ENCODE measurements at regions not wholly inside any gene's neighbourhood (a gene's known extent, or its start where the extent isn't known, plus 50 kb on each side); places are given as distances from the start of the nearest gene placed in this dataset.

GRCh38 chr1:10900251-10900651, 103.8 kb upstream of the CASZ1 start:
- Histone ChIP-seq H3K27ac (ENCODE audit: low read depth in 1 of 2, low read length in 2 of 2) (no peak overlapping the region), H3K4me3 (replicated peaks in 1 of 3; ENCODE audit: low read depth in 2 of 3, low read length in 3 of 3) (no peak overlapping the region), H4K20me1 (ENCODE audit: insufficient read depth, low read length) (no peaks in the 10 kb centered on the region), H3K9me3 (replicated peaks in 1 of 2; ENCODE audit: control insufficient read depth in 1 of 2, insufficient read depth in 1 of 2, low read length in 2 of 2) (no peaks in the 10 kb centered on the region), H3K9ac (ENCODE audit: insufficient read depth, low read length, poor library complexity, severe bottlenecking) (no peak overlapping the region), H3K4me2 (replicated peaks; ENCODE audit: extremely low read depth, low read length, poor library complexity, severe bottlenecking) (no peak overlapping the region), H2AFZ (ENCODE audit: insufficient read depth, low read depth, low read length, poor library complexity, severe bottlenecking) (no peak overlapping the region), H3K36me3 (replicated peaks in 1 of 2; ENCODE audit: control insufficient read depth in 1 of 2, insufficient read depth in 2 of 2, low read length in 2 of 2) (no peaks in the 10 kb centered on the region), H3K27me3 (ENCODE audit: control insufficient read depth in 2 of 2, insufficient read depth in 2 of 2, low read length in 2 of 2) (no peaks in the 10 kb centered on the region), H3K4me1 (ENCODE audit: control insufficient read depth in 1 of 2, insufficient read depth in 2 of 2, low read length in 2 of 2) (peaks cover 18% of the 10 kb centered on the region in 2 donors), H3K79me2 (ENCODE audit: insufficient read depth, low read length) (no peaks in the 10 kb centered on the region)
- no peak overlapping the region for H3K4me3 Mint-ChIP-seq
- DNase-seq, result no peak
- peaks cover 2 to 8% (median 6%) of the 10 kb centered on the region in 3 donors for H3K27me3 Mint-ChIP-seq (ENCODE audit: low read depth in 3 of 3)
- TF ChIP-seq, protein P1, sequence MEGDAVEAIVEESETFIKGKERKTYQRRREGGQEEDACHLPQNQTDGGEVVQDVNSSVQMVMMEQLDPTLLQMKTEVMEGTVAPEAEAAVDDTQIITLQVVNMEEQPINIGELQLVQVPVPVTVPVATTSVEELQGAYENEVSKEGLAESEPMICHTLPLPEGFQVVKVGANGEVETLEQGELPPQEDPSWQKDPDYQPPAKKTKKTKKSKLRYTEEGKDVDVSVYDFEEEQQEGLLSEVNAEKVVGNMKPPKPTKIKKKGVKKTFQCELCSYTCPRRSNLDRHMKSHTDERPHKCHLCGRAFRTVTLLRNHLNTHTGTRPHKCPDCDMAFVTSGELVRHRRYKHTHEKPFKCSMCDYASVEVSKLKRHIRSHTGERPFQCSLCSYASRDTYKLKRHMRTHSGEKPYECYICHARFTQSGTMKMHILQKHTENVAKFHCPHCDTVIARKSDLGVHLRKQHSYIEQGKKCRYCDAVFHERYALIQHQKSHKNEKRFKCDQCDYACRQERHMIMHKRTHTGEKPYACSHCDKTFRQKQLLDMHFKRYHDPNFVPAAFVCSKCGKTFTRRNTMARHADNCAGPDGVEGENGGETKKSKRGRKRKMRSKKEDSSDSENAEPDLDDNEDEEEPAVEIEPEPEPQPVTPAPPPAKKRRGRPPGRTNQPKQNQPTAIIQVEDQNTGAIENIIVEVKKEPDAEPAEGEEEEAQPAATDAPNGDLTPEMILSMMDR (IDR thresholded peaks at IDR 0.05), result no peak
- no peaks in the 10 kb centered on the region for H3K36me3 Mint-ChIP-seq
- H3K27ac Mint-ChIP-seq, result no peak overlapping the region
- intact Hi-C loops (cut with micrococcal nuclease), result no loop called here
- no peaks in the 10 kb centered on the region for H3K9me3 Mint-ChIP-seq
- WGBS (ENCODE audit: insufficient coverage), result 94% methylated on average over 3 of the region's 12 CpGs
- peaks cover 21% of the 10 kb centered on the region for H3K4me1 Mint-ChIP-seq

DNA sequence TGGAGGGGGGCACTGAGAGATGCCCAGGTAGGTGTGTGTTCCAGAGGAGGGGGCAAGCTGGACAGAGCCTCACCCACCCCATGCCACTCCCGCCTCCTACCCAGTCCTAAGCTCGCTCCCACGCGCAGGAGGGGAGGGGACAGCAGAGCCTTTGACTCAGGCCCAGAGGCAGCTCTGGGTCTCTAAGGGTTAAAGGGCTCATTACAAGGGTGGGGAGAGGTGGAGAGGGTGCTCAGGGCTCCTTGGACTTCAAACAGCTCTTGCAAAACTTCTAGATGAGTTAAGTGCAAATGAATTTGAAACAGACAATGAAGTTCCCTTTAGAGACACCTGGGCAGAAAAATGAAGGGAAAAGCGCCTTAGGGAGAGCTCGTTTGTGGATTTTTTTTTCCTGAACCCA, 104.2 kb upstream of the CASZ1 start:
- Mint-ChIP-seq H3K4me1 (peaks cover 25% of the 10 kb centered on the region), H3K27ac (no peak overlapping the region), H3K36me3 (no peaks in the 10 kb centered on the region), H3K4me3 (no peak overlapping the region), H3K9me3 (no peaks in the 10 kb centered on the region), H3K27me3 (ENCODE audit: low read depth in 3 of 3) (peaks cover 2 to 8% (median 6%) of the 10 kb centered on the region in 3 donors)
- no peaks in the 10 kb centered on the region for H3K27me3 ChIP-seq (ENCODE audit: control insufficient read depth in 2 of 2, insufficient read depth in 2 of 2, low read length in 2 of 2)
- H3K4me3 ChIP-seq (replicated peaks in 1 of 3; ENCODE audit: low read depth in 2 of 3, low read length in 3 of 3), result no peak overlapping the region
- no peaks in the 10 kb centered on the region for H3K36me3 ChIP-seq (replicated peaks in 1 of 2; ENCODE audit: control insufficient read depth in 1 of 2, insufficient read depth in 2 of 2, low read length in 2 of 2)
- no CpG with 5 or more reads among the region's 6 CpGs for WGBS (ENCODE audit: insufficient coverage)
- TF ChIP-seq, protein P1 (IDR thresholded peaks at IDR 0.05), result no peak
- H2AFZ ChIP-seq (ENCODE audit: insufficient read depth, low read depth, low read length, poor library complexity, severe bottlenecking), result no peak overlapping the region
- peaks cover 20 to 22% of the 10 kb centered on the region in 2 donors for H3K4me1 ChIP-seq (ENCODE audit: control insufficient read depth in 1 of 2, insufficient read depth in 2 of 2, low read length in 2 of 2)
- H3K9ac ChIP-seq (ENCODE audit: insufficient read depth, low read length, poor library complexity, severe bottlenecking), result no peak overlapping the region
- no peaks in the 10 kb centered on the region for H3K79me2 ChIP-seq (ENCODE audit: insufficient read depth, low read length)
- no peak for DNase-seq
- no peak overlapping the region for H3K4me2 ChIP-seq (replicated peaks; ENCODE audit: extremely low read depth, low read length, poor library complexity, severe bottlenecking)
- H4K20me1 ChIP-seq (ENCODE audit: insufficient read depth, low read length), result no peaks in the 10 kb centered on the region
- H3K9me3 ChIP-seq (replicated peaks in 1 of 2; ENCODE audit: control insufficient read depth in 1 of 2, insufficient read depth in 1 of 2, low read length in 2 of 2), result no peaks in the 10 kb centered on the region
- intact Hi-C loops (cut with micrococcal nuclease), result no loop called here
- no peak overlapping the region for H3K27ac ChIP-seq (ENCODE audit: low read depth in 1 of 2, low read length in 2 of 2)

All from CD14-positive monocyte (primary cell).